NOMO-1 treated with DMSO at 0.1 percent for 48 hours (cell line): ENCODE measurements at regions not wholly inside any gene's neighbourhood (a gene's known extent, or its start where the extent isn't known, plus 50 kb on each side); places are given as distances from the start of the nearest gene placed in this dataset.
A peak's percentile ranks its signal among the peaks of the same experiment; 100 is the strongest.
"Not testable (repeated sequence)": the region's sequence is repeated elsewhere in the genome, so short reads cannot be mapped to it uniquely, and the experiment has no call there.

ENCODE experiments used
- DNase-seq: peaks from one replicate; lab custom pipeline; 2025; ENCODE audit not compliant: unreplicated experiment; lab: John Stamatoyannopoulos, UW

DNA sequence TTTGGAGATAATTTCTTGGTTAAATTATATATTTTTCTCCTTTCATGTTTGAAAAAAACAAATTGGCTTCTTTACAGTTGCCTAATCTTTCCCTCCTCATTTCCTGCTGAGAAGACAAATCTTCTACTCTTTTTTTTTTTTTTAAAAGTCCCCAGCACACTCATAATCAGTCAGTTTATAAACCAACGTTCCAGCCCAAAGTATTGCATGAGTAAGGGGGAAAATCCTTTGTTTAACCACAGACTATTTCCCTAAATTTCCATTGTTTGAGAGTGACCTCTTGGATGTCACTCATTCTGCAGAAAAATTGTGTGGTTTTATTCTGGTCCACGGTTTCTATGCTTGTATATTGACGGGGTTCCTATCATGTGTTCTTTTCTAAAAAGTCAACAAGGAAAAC is 55.1 kb upstream of the TLR4 start:
- DNase-seq, result no peak

DNA sequence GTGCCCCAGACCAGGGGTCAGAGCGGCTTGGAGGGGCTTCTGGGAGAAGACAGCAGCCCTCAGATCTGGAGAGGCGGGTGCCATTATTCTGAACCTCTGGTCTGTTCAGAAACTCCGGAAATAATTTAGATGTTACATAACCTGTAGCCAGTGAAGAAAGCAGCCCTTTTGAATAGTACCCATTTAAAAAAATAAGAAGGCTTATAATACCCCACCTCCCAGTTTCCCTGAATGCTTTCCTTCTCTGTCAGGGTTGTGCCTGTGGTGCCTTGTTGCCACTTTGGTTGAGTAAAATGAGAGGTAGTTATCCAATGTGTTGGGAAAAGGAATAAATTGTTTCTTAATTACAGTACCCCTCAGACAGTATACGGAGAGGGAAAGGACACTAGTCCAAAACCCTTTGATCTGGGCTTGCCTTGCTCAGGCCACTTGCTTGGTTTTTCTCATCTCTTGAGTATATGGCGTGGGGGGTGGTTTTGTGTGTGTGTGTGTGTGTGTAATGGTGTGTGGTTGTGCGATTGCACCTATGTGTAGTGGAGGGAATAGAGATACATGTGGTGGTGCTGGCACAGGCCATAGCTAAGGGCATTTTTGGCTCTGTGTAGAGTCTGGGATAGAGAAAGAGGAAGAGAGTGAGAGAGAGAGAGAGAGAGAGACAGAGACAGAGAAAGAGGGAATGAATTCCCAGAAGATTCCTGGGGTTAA is 59.1 kb upstream of the TLR4 start:
- DNase-seq, result peak; percentile 14

DNA sequence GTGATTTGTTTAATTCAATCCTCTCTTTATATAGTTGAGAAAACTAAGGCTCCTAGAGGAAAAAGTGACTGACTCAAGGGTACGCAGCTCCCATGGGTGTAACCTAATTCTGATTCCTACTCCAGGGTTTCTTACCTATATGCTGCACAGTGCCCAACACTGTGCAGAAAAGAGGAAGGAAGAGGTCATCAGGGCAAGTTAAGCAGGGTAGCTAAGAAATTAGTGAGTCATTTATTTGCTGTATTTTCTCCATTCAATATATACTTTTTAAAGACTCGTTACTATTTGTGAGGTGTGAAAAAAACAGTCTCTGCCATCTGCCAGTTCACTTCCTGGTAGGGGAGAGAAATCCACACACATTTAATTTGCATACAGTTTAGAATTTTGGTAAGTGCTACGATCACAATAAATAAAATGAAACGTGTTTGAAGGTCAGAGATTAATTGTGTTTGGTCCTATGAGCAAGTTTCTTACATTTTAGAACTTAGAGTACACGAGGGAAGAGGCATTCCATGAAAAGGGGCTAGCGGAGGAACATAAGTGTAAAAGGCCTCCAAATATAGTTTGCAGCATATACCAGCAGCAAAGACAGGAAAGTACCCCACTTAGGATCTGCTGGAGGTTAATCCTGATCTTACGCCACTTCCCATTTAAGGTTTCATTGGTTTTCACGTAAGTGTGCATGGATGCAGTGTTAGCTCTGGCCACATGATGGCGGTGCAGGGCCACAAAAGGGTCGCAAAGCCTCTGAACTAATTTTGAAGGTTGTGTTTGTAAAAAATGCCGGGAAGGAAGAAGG is 59.9 kb upstream of the TLR4 start:
- peak; percentile 83 for DNase-seq

GRCh38 chr9:117643288-117643654 is 60.9 kb upstream of the TLR4 start:
- peak; percentile 6 for DNase-seq

DNA sequence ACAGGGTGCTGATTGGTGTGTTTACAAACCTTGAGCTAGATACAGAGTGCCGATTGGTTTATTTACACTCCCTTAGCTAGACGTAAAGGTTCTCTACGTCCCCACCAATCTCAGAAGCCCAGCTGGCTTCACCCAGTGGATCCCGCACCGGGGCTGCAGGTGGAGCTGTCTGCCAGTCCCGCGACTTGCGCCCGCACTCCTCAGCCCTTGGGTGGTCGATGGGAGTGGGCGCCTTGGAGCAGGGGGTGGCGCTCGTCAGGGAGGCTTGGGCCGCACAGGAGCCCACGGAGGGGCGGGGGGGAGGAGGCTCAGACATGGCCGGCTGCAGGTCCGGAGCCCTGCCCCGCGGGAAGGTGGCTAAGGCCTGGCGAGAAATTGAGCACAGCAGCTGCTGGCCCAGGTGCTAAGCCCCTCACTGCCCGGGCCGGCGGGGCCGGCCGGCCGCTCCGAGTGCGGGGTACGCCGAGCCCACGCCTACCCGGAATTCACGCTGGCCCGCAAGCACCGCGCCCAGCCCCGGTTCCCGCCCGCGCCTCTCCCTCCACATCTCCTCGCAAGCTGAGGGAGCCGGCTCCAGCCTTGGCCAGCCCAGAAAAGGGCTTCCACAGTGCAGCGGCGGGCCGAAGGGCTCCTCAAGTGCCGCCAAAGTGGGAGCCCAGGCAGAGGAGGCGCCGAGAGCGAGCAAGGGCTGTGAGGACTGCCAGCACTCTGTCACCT is 61.5 kb upstream of the TLR4 start:
- DNase-seq, result not testable (repeated sequence)

GRCh38 chr9:117636681-117637080 is 67.5 kb upstream of the TLR4 start:
- no peak for DNase-seq

DNA sequence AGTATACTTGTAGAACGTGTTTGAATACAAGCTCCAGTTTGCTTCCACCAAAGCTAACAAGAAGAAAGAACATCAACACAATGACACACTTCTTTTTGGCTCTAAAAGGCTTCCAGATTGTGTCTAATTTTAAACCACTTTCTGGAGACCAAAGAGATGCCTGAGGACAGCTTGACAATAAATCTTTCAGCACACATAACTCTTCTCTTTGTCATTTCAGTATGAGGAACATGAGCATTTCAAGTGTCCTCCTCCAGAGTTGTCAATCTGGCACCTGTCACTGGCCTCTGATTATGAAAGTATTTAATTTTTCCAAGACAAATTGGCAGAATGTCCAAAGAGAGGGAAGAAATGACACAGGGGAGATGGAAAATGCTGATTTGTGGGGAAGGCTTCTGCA is 79.0 kb upstream of the TLR4 start:
- no peak for DNase-seq

- no peak for DNase-seq
Observed at GRCh38 chr9:117624106-117624505, 80.1 kb upstream of the TLR4 start.

DNA sequence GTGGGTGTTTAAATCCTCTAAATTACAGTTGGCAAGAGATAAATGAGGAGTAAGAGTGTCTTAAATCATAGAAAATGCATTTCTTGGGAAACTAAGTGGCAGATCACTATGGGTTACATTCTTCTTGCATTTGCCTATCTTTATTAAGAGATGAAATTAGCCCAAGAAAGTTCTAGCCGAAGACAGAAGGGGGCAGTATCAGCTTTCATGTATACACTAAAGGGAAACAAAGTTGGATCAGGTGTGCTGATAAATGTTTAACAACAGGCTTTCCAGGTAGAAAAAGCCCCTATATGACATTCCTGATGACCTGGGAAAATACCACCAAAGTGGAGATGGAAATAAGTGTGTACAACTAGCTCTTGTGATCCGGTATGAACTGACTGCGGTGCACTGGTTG is 81.9 kb upstream of the TLR4 start:
- no peak for DNase-seq

DNA sequence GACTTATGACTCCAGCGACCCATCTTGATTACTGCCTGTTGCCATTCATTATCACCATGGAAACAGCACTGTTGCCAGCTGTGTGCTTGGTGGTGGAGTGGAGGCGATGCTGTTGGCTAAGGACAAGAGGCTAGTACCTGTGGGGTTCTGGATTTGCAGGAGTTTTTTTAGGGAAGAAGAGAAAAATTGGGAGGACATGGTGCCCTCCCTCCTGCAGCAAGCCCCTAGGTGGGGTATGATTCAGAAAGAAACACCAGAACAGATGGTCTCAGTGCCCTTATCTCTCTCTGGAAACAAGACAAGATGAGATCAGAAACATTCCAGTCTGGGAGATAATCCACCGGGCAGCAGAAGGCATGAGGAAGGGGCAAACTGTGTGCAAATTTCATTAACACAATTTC is 87.8 kb upstream of the TLR4 start:
- DNase-seq, result no peak

- no peak for DNase-seq
Observed at GRCh38 chr9:117612317-117612716, 91.9 kb upstream of the TLR4 start.

- no peak for DNase-seq
Observed at GRCh38 chr9:117597977-117598376, 106.2 kb upstream of the TLR4 start.

DNA sequence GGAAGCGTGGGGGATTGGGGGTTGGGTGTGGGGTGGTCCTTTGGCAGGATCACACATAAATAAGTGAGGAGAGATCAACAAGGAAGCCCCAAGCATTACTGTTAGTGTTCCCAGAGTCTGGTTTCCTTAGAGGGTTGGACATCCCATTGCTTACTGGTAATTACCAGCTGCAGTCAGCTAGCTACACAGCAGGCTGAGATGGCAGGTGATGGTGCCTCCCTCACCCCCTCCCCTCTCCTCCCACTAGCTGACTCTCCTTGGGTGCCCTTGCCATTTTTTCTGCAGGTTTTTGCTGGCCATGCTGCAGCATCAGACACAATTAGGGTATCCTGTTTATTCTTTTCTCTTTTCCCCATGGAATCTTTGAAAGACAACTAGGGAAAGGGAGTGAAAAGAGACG is 107.5 kb upstream of the TLR4 start:
- DNase-seq, result no peak

DNA sequence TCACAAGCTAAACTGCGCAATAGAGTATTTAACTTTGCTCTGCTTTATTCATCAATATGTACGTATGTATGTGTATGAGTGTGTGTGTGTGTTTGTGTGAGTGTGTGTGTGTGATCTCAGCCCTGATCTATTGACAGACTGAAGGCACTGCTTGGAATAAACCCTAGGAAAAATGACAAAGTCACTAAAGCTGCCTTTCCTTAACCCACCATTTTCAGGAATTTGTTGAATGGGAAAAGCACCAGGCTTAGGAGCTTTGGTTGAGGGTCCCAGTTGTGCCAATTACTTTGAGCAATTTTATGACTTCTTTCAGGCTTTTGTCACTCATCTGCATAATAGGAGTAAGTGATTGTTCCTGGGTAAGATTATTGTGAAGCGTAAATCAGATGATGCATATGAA is 108.6 kb upstream of the TLR4 start:
- no peak for DNase-seq

GRCh38 chr9:117587263-117587662 is 116.9 kb upstream of the TLR4 start:
- DNase-seq, result no peak

- no peak for DNase-seq
Observed at GRCh38 chr9:117574099-117574498, 130.1 kb upstream of the TLR4 start.

DNA sequence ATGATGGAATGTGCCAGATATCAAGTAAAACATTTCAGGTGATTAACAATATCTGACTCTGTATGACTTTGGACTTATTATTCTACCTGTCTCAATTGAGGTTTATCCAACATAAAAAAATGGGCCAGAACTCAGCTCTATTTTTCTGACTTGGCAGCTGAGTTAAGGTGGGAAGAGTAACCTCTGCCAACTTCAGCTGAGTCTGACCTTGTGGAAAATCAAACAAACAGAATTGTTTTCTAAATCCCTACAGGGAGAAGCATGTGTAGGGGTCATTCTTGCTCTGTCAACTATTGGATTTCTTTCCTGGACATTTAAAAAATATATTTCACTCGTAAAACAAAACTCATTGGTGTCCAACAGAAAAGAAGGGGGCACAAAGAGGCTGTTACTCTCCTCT is 139.4 kb upstream of the TLR4 start:
- DNase-seq, result no peak

GRCh38 chr9:117561761-117562160 is 142.4 kb upstream of the TLR4 start:
- no peak for DNase-seq

DNA sequence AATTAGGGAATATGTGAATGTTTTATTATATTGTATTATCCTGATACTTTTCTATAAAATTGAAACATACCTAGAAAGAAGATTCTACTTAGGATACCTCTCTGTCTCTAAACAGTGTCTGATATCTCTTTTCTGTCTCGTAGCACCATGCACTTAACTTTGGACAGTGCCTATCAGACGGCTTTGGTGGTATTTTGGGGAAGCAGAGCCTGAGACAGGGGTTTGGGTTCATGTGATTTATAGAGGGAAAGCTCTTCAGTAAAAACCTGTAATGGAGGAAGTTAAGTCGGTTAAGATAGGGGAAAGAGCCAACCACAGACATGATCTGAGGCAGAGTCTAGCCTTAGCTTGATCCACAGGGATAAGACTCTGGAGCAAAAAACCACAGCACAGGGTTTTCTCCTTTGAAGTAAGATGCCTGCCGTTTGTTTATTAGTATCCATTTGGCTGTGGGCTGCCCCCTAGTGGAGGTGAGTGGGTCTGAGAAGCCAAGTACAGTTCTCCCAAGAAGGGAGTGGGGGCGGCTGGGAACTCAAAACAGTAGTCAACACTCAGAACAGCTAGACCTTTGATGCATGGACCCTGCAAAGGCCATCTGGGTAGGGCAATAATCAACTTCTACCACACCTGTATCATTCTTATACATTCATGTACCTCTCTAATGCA is 141.2 kb upstream of the ASTN2 start:
- DNase-seq, result peak; percentile 33

DNA sequence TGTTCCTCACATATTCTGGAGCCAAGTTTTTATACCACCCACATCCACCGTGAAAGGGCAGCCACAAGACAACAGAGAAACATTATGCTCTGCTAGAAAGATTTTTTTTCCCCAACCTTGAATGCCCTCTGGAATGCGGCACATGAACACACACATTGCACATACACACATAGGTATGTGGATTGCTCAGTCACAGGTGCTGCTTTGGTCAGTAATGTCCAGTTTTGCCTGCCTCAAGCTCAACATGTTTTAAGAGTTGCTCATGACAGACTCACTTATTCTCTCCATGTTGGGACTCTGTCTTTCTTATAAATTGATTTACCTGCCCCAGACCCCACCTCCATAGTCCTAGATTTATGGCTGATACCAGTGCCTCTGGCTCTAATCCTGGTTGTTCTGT is 138.0 kb upstream of the ASTN2 start:
- no peak for DNase-seq

GRCh38 chr9:117551171-117551570 is 136.3 kb upstream of the ASTN2 start:
- DNase-seq, result no peak

GRCh38 chr9:117549444-117549843 is 134.6 kb upstream of the ASTN2 start:
- DNase-seq, result no peak
